Panc1 (cell line): ENCODE measurements at regions not wholly inside any gene's neighbourhood (a gene's known extent, or its start where the extent isn't known, plus 50 kb on each side); places are given as distances from the start of the nearest gene placed in this dataset.

Source experiments
- ATAC-seq: fragments of 200-7000 bp; cut with Tn5 transposase; 2 replicates; pipeline ENCODE4 v1.9.1; 2020; ENCODE audit warnings: mild to moderate bottlenecking, moderate library complexity
- BruUV-seq: library from RNA; stranded (reverse); fragments of 400-500 nt; replicated peaks from 2 replicates; lab custom pipeline; 2021; lab: Mats Ljungman, UMichigan
- CTCF ChIA-PET: fragments of 300-600 bp; sonication (Branson Sonifier 250); formaldehyde crosslinking; loops from one replicate; lab custom pipeline; 2022; ENCODE audit warnings: antibody characterized with exemption; lab: Charles Lee
- POLR2A ChIA-PET: fragments of 300-600 bp; sonication (Branson Sonifier 250); formaldehyde crosslinking; loops from one replicate; lab custom pipeline; 2022; ENCODE audit warnings: antibody characterized with exemption; lab: Charles Lee
- DNase-seq: peaks from one replicate; pipeline ENCODE4 v3.0.0-alpha.2; 2010; ENCODE audit warnings: low read depth, low spot score
- H3K27ac ChIP-seq: 2 replicates; pipeline ENCODE4 v1.5.1; 2011; ENCODE audit warnings: mild to moderate bottlenecking, low read length, inconsistent platforms
- H3K27me3 ChIP-seq: fragments of 200-500 bp; sonication (Bioruptor generic); 2 replicates; pipeline ENCODE4 v1.6.0; 2014; ENCODE audit warnings: low read length, inconsistent platforms; ENCODE audit not compliant: control insufficient read depth, insufficient read depth
- H3K36me3 ChIP-seq: fragments of 200-500 bp; sonication (Bioruptor generic); 2 replicates; pipeline ENCODE4 v1.5.1; 2014; ENCODE audit warnings: inconsistent platforms, mild to moderate bottlenecking, low read length, moderate library complexity; ENCODE audit not compliant: control insufficient read depth, insufficient read depth
- H3K4me1 ChIP-seq: 2 replicates; pipeline ENCODE4 v1.5.1; 2011; ENCODE audit warnings: inconsistent platforms, mild to moderate bottlenecking, low read length, moderate library complexity; ENCODE audit not compliant: control insufficient read depth, insufficient read depth
- H3K4me3 ChIP-seq, 2 experiments: 2 replicates each; pipeline ENCODE4 v1.5.1; 2011 to 2012; ENCODE audit warnings: low read depth in 2 of 2, low read length in 2 of 2, mild to moderate bottlenecking in 2 of 2, inconsistent platforms in 1 of 2, moderate library complexity in 1 of 2
- H3K9me3 ChIP-seq: fragments of 200-500 bp; sonication (Bioruptor generic); 2 replicates; pipeline ENCODE4 v1.5.1; 2014; ENCODE audit warnings: low read depth, mild to moderate bottlenecking, inconsistent platforms, low read length, moderate library complexity; ENCODE audit not compliant: control insufficient read depth, insufficient read depth
- POLR2AphosphoS5 ChIP-seq: IDR thresholded peaks from 2 replicates; pipeline ENCODE4 v1.6.1; 2012; ENCODE audit warnings: mild to moderate bottlenecking, low read depth, low read length, moderate library complexity
- SIN3A ChIP-seq: IDR thresholded peaks from 2 replicates; pipeline ENCODE4 v1.6.1; 2012; ENCODE audit warnings: low read depth, mild to moderate bottlenecking, low read length, moderate library complexity, borderline replicate concordance; ENCODE audit not compliant: insufficient read depth
- TCF7L2 ChIP-seq: IDR thresholded peaks from 2 replicates; pipeline ENCODE4 v1.6.1; 2011; ENCODE audit warnings: mild to moderate bottlenecking, low read depth, low read length, inconsistent platforms
- in situ Hi-C: cut with HindIII; loops from 2 replicates; pipeline ENCODE4 v1.10.0; 2016; ENCODE audit warnings: low sequenced_read_pairs, low pct_unique_long_range_greater_than_20kb
- intact Hi-C: fragments of 100-400 bp; cut with micrococcal nuclease; formaldehyde crosslinking; loops from one replicate; pipeline ENCODE4 v1.10.0; 2022; ENCODE audit not compliant: unreplicated experiment
- TF ChIP-seq, protein P1 (sequence below): fragments of 450-650 bp; IDR thresholded peaks from 2 replicates; pipeline ENCODE4 v1.5.1; 2017; ENCODE audit warnings: mild to moderate bottlenecking
- TF ChIP-seq, protein P2 (sequence below), 2 experiments: IDR thresholded peaks; 2 replicates each; pipeline ENCODE4 v1.6.1; 2011 to 2012; ENCODE audit warnings: low read depth in 2 of 2, control low read depth in 1 of 2, low read length in 1 of 2, mild to moderate bottlenecking in 1 of 2, moderate library complexity in 1 of 2; ENCODE audit not compliant: insufficient read depth in 1 of 2

DNA sequence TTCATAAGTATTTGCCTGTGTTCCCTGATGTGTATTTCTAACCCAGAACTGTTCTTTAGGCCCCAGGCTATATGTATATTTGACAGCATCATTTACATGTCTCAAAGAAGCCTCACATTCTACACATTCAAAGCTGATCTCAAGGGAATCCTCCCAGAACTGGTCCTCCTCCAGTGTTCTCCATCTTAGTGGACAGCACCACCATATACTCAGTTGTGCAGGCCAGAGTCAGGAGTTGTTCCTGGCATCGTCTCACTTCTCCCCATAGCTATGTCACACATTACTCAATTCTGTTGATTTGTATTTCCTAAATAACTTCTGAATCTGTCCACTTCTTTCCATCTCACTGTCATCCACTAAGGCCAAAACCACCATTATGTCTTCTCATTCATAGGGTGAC, 82.8 kb upstream of the TRPC3 start:
- Histone ChIP-seq H3K4me3 (no peak overlapping the region), H3K27me3 (no peaks in the 10 kb centered on the region; the same call in 1 of the 2 replicates), H3K4me1 (no peaks in the 10 kb centered on the region), H3K27ac (no peak overlapping the region), H3K9me3 (no peaks in the 10 kb centered on the region), H3K36me3 (no peaks in the 10 kb centered on the region)
- ATAC-seq, result no peak
- POLR2A ChIA-PET, result no interaction called here
- BruUV-seq, result no TSS peak
- intact Hi-C loops, result no loop called here
- no peak for DNase-seq
- in situ Hi-C loops, result no loop called here
- TF ChIP-seq SIN3A (no peak), TCF7L2 (no peak), POLR2AphosphoS5 (no peak)
- TF ChIP-seq, protein P1, sequence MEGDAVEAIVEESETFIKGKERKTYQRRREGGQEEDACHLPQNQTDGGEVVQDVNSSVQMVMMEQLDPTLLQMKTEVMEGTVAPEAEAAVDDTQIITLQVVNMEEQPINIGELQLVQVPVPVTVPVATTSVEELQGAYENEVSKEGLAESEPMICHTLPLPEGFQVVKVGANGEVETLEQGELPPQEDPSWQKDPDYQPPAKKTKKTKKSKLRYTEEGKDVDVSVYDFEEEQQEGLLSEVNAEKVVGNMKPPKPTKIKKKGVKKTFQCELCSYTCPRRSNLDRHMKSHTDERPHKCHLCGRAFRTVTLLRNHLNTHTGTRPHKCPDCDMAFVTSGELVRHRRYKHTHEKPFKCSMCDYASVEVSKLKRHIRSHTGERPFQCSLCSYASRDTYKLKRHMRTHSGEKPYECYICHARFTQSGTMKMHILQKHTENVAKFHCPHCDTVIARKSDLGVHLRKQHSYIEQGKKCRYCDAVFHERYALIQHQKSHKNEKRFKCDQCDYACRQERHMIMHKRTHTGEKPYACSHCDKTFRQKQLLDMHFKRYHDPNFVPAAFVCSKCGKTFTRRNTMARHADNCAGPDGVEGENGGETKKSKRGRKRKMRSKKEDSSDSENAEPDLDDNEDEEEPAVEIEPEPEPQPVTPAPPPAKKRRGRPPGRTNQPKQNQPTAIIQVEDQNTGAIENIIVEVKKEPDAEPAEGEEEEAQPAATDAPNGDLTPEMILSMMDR, result no peak
- TF ChIP-seq, protein P2, sequence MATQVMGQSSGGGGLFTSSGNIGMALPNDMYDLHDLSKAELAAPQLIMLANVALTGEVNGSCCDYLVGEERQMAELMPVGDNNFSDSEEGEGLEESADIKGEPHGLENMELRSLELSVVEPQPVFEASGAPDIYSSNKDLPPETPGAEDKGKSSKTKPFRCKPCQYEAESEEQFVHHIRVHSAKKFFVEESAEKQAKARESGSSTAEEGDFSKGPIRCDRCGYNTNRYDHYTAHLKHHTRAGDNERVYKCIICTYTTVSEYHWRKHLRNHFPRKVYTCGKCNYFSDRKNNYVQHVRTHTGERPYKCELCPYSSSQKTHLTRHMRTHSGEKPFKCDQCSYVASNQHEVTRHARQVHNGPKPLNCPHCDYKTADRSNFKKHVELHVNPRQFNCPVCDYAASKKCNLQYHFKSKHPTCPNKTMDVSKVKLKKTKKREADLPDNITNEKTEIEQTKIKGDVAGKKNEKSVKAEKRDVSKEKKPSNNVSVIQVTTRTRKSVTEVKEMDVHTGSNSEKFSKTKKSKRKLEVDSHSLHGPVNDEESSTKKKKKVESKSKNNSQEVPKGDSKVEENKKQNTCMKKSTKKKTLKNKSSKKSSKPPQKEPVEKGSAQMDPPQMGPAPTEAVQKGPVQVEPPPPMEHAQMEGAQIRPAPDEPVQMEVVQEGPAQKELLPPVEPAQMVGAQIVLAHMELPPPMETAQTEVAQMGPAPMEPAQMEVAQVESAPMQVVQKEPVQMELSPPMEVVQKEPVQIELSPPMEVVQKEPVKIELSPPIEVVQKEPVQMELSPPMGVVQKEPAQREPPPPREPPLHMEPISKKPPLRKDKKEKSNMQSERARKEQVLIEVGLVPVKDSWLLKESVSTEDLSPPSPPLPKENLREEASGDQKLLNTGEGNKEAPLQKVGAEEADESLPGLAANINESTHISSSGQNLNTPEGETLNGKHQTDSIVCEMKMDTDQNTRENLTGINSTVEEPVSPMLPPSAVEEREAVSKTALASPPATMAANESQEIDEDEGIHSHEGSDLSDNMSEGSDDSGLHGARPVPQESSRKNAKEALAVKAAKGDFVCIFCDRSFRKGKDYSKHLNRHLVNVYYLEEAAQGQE (IDR thresholded peaks at IDR 0.05; ENCODE audit: insufficient read depth in 1 of 2, low read depth in 2 of 2, low read length in 1 of 2), result no peak
- CTCF ChIA-PET, result no interaction called here

DNA sequence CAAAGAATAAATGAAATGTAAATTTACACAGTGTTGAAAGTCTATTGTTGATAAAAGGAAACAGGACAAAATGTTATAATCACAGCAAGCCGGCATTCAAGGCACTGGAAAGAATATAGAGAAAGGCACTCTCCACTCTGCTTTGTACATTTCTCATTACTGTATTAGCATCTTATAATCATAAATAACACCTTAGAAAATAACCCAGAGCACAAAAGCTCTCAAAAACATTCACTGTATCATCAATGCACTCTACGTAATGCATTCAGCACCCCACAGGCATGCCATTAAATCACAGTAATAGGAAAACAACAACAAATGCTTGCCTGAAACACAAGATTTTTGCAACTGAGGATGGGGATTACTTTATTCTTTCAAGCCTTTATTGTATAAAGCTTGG, 75.3 kb upstream of the TRPC3 start:
- Histone ChIP-seq H3K4me1 (no peaks in the 10 kb centered on the region), H3K9me3 (no peaks in the 10 kb centered on the region), H3K36me3 (no peaks in the 10 kb centered on the region), H3K27ac (no peak overlapping the region), H3K27me3 (no peaks in the 10 kb centered on the region), H3K4me3 (no peak overlapping the region)
- DNase-seq, result no peak
- intact Hi-C loops (no loop called here), in situ Hi-C loops (no loop called here)
- no TSS peak for BruUV-seq
- ATAC-seq, result no peak
- CTCF ChIA-PET, result no interaction called here
- TF ChIP-seq POLR2AphosphoS5, result no peak
- POLR2A ChIA-PET, result no interaction called here

DNA sequence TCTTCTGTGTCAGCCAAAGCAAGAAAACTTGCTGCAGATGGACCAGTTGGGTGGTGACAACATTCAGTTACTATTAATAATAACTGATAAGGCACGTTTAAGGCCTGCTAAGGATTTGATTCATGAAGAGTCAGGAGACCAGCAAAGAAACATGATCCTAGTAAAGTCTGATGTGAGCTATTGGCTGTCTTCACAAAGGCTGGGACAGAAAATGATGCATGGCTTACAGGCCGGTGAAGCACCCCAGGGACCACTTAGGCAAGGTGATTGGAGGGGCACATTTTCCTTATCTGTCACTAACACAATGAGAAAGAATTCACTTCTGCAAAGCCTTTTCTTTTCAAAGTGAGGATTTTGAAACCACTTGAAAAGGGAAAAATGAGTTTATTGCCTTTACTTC, 65.4 kb upstream of the TRPC3 start:
- H3K36me3 ChIP-seq, result no peaks in the 10 kb centered on the region
- no peak overlapping the region for H3K27ac ChIP-seq
- TF ChIP-seq TCF7L2 (no peak), POLR2AphosphoS5 (no peak), SIN3A (no peak)
- TF ChIP-seq, protein P1, result no peak
- TF ChIP-seq, protein P2 (IDR thresholded peaks at IDR 0.05; ENCODE audit: insufficient read depth in 1 of 2, low read depth in 2 of 2, low read length in 1 of 2), result no peak
- no peaks in the 10 kb centered on the region; the same call in 1 of the 2 replicates for H3K27me3 ChIP-seq
- ATAC-seq (no peak), DNase-seq (no peak)
- H3K4me3 ChIP-seq, result no peak overlapping the region
- intact Hi-C loops (no loop called here), in situ Hi-C loops (no loop called here)
- no TSS peak for BruUV-seq
- ChIA-PET CTCF (no interaction called here), POLR2A (no interaction called here)
- no peaks in the 10 kb centered on the region for H3K9me3 ChIP-seq
- H3K4me1 ChIP-seq, result no peaks in the 10 kb centered on the region
